ENCODE measurements at regions not wholly inside any gene's neighbourhood (a gene's known extent, or its start where the extent isn't known, plus 50 kb on each side); places are given as distances from the start of the nearest gene placed in this dataset.

- TF ChIP-seq, protein P1, sequence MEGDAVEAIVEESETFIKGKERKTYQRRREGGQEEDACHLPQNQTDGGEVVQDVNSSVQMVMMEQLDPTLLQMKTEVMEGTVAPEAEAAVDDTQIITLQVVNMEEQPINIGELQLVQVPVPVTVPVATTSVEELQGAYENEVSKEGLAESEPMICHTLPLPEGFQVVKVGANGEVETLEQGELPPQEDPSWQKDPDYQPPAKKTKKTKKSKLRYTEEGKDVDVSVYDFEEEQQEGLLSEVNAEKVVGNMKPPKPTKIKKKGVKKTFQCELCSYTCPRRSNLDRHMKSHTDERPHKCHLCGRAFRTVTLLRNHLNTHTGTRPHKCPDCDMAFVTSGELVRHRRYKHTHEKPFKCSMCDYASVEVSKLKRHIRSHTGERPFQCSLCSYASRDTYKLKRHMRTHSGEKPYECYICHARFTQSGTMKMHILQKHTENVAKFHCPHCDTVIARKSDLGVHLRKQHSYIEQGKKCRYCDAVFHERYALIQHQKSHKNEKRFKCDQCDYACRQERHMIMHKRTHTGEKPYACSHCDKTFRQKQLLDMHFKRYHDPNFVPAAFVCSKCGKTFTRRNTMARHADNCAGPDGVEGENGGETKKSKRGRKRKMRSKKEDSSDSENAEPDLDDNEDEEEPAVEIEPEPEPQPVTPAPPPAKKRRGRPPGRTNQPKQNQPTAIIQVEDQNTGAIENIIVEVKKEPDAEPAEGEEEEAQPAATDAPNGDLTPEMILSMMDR (IDR thresholded peaks at IDR 0.05; ENCODE audit: poor library complexity) = no peak
- TF ChIP-seq EZH2 (IDR thresholded peaks at IDR 0.05; ENCODE audit: borderline replicate concordance) = no peak
Observed at GRCh38 chr9:115385383-115386122, 267.6 kb upstream of the TNC start.
